ENCODE measurements at regions not wholly inside any gene's neighbourhood (a gene's known extent, or its start where the extent isn't known, plus 50 kb on each side); places are given as distances from the start of the nearest gene placed in this dataset.

- no peak for DNase-seq
These were observed 687.8 kb downstream of the DIAPH3 start for GRCh38 chr13:59475911-59476310.

GRCh38 chr13:59476366-59476765 is 687.4 kb downstream of the DIAPH3 start:
- no peak for DNase-seq

- DNase-seq: no peak
These were observed 686.7 kb downstream of the DIAPH3 start for GRCh38 chr13:59477011-59477410.

GRCh38 chr13:59478908-59479307 is 684.8 kb downstream of the DIAPH3 start:
- DNase-seq: no peak

GRCh38 chr13:59479629-59480028 is 684.1 kb downstream of the DIAPH3 start:
- no peak for DNase-seq

- no peak for DNase-seq
These were observed 683.1 kb downstream of the DIAPH3 start for GRCh38 chr13:59480396-59481259.

GRCh38 chr13:59483501-59484145 is 680.1 kb downstream of the DIAPH3 start:
- DNase-seq: no peak

- DNase-seq: no peak
These were observed 675.8 kb downstream of the DIAPH3 start for GRCh38 chr13:59487883-59488282.

GRCh38 chr13:59488436-59488835 is 675.3 kb downstream of the DIAPH3 start:
- DNase-seq: no peak

GRCh38 chr13:59490651-59491050 is 673.1 kb downstream of the DIAPH3 start:
- no peak for DNase-seq

- no peak for DNase-seq
These were observed 671.6 kb downstream of the DIAPH3 start for GRCh38 chr13:59492030-59492636.

- DNase-seq: no peak
These were observed 670.2 kb downstream of the DIAPH3 start for GRCh38 chr13:59493436-59493965.

- DNase-seq: no peak
These were observed 669.6 kb downstream of the DIAPH3 start for GRCh38 chr13:59494151-59494550.

- DNase-seq: no peak
These were observed 669.2 kb downstream of the DIAPH3 start for GRCh38 chr13:59494560-59494970.

- DNase-seq: no peak
These were observed 668.4 kb downstream of the DIAPH3 start for GRCh38 chr13:59495299-59495698.

- DNase-seq: no peak
These were observed 667.7 kb downstream of the DIAPH3 start for GRCh38 chr13:59495936-59496512.

- no peak for DNase-seq
These were observed 666.0 kb downstream of the DIAPH3 start for GRCh38 chr13:59497621-59498247.

- no peak for DNase-seq
These were observed 662.7 kb downstream of the DIAPH3 start for GRCh38 chr13:59501004-59501403.

GRCh38 chr13:59504407-59504806 is 659.3 kb downstream of the DIAPH3 start:
- DNase-seq: no peak

- no peak for DNase-seq
These were observed 653.3 kb downstream of the DIAPH3 start for GRCh38 chr13:59510386-59510785.

- no peak for DNase-seq
These were observed 650.0 kb downstream of the DIAPH3 start for GRCh38 chr13:59513686-59514085.

GRCh38 chr13:59514316-59514715 is 649.4 kb downstream of the DIAPH3 start:
- DNase-seq: no peak

- DNase-seq: no peak
These were observed 643.9 kb downstream of the DIAPH3 start for GRCh38 chr13:59519819-59520218.
